ENCODE measurements at regions not wholly inside any gene's neighbourhood (a gene's known extent, or its start where the extent isn't known, plus 50 kb on each side); places are given as distances from the start of the nearest gene placed in this dataset.

DNA sequence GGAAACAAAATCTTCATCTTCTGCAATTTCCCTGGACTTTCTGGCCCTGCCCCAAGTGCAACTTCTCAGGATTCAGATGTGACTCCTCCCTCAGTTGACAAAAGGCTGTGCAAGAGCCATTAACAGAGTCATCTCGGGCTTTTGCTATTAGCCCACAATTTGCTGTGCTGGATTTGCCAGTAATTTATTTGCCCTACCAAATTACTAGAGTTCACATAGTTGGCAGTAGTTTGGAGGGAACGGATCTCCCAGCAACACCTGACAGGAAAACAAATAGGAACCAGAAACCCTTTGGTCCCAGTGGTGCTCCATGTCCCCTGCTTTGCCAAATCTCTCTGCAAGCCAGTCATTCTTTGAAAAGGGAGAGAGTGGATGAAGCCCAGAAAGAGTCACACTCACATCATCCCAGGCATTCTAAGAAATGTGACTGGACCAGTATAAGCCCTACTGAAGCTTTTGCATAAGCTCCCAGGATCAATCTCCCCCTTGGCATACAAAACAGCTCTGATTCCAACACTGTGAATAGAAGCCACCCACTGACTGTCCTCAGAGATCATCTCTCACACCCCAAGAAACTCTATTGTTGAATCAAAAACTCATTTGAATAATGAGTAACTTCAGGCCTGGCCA is 350.1 kb upstream of the NBEA start:
- no peaks in the 10 kb centered on the region for H3K27me3 ChIP-seq (ENCODE audit: control insufficient read depth, insufficient read depth, low read length)
- H3K4me3 ChIP-seq (ENCODE audit: insufficient read depth, low read depth, low read length) = no peak overlapping the region
- no peaks in the 10 kb centered on the region for H3K79me1 ChIP-seq (ENCODE audit: low read depth in 1 of 2, low read length in 2 of 2)
- no peak overlapping the region for H4K8ac ChIP-seq (ENCODE audit: low read depth in 2 of 2, low read length in 2 of 2)
- H2AFZ ChIP-seq (replicated peaks; ENCODE audit: low read length, poor library complexity) = no peak overlapping the region
- no CpG with 5 or more reads among the region's 2 CpGs for WGBS, 2 experiments (ENCODE audit: extremely low coverage in 2 of 2, insufficient read length in 1 of 2)
- TF ChIP-seq RAD21 (IDR thresholded peaks at IDR 0.05; ENCODE audit: low read length) (no peak), POLR2A (IDR thresholded peaks at IDR 0.05; ENCODE audit: low read depth, low read length) (no peak), MAZ (IDR thresholded peaks at IDR 0.05; ENCODE audit: borderline replicate concordance, low read depth, low read length) (no peak), CHD1 (IDR thresholded peaks at IDR 0.05; ENCODE audit: low read depth, low read length) (no peak), FOS (IDR thresholded peaks at IDR 0.05; ENCODE audit: low read depth, low read length) (no peak)
- TF ChIP-seq, protein P1, sequence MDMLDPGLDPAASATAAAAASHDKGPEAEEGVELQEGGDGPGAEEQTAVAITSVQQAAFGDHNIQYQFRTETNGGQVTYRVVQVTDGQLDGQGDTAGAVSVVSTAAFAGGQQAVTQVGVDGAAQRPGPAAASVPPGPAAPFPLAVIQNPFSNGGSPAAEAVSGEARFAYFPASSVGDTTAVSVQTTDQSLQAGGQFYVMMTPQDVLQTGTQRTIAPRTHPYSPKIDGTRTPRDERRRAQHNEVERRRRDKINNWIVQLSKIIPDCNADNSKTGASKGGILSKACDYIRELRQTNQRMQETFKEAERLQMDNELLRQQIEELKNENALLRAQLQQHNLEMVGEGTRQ (IDR thresholded peaks at IDR 0.05; ENCODE audit: low read depth, low read length) = no peak
- DNase-seq = no peak
- ATAC-seq (ENCODE audit: low read depth) = no peak
- no peak overlapping the region for H4K91ac ChIP-seq (ENCODE audit: insufficient read depth, low read depth, low read length)
- H4K5ac ChIP-seq (ENCODE audit: low read depth, low read length) = no peak overlapping the region
- H2AK5ac ChIP-seq (ENCODE audit: low read depth, low read length) = no peak overlapping the region
- H3K23ac ChIP-seq (ENCODE audit: low read depth, low read length) = no peak overlapping the region
- dilution Hi-C loops (cut with HindIII; ENCODE audit: low sequenced_read_pairs, unreplicated experiment) (no loop called here), in situ Hi-C loops (cut with MboI; ENCODE audit: low sequenced_read_pairs) (no loop called here), intact Hi-C loops (cut with micrococcal nuclease) (no loop called here)
- H3K4me2 ChIP-seq (ENCODE audit: low read depth, low read length) = no peak overlapping the region
- no peaks in the 10 kb centered on the region for H3K9me3 ChIP-seq (ENCODE audit: control insufficient read depth, insufficient read depth, low read length)
- H2BK15ac ChIP-seq (ENCODE audit: low read depth, low read length) = no peak overlapping the region
- ChIA-PET POLR2A (ENCODE audit: unreplicated experiment) (no interaction called here), CTCF (interaction anchor here (0.6 kb wide), 1 partner anchor 802 kb away, joined by 3 read pairs; no protein-coding TSS in a partner anchor)
- no peak overlapping the region for H2BK120ac ChIP-seq (ENCODE audit: low read depth, low read length)
- H3K36me3 ChIP-seq (ENCODE audit: control insufficient read depth, insufficient read depth, low read length) = no peaks in the 10 kb centered on the region
- BruUV-seq (replicated peaks) = no TSS peak
- no peak overlapping the region for H3K18ac ChIP-seq (ENCODE audit: low read depth, low read length)
- H3K56ac ChIP-seq (ENCODE audit: extremely low read depth, insufficient read depth, low read length) = no peak overlapping the region
- H3K4ac ChIP-seq (ENCODE audit: low read depth, low read length) = no peak overlapping the region
- no peak overlapping the region for H2AK9ac ChIP-seq (replicated peaks; ENCODE audit: low read depth, low read length, poor library complexity)
- H3K4me1 ChIP-seq (ENCODE audit: control insufficient read depth, insufficient read depth, low read length) = no peaks in the 10 kb centered on the region
- no peak overlapping the region for H3K9ac ChIP-seq (ENCODE audit: low read depth, low read length)
- no peak overlapping the region for H3K14ac ChIP-seq (replicated peaks; ENCODE audit: low read depth, low read length)
- H2BK20ac ChIP-seq (ENCODE audit: low read depth, low read length) = no peak overlapping the region
- no peak overlapping the region for H3K27ac ChIP-seq (ENCODE audit: insufficient read depth, low read length)
- no peaks in the 10 kb centered on the region for H3K9me1 ChIP-seq (ENCODE audit: insufficient read depth, low read length)
- H4K20me1 ChIP-seq (ENCODE audit: insufficient read depth, low read length) = no peaks in the 10 kb centered on the region
- no peak overlapping the region for H2BK5ac ChIP-seq (ENCODE audit: low read depth, low read length, poor library complexity, severe bottlenecking)

Data from IMR-90 (cell line).